Esophagus squamous epithelium (tissue), 4 donors: ENCODE measurements at regions not wholly inside any gene's neighbourhood (a gene's known extent, or its start where the extent isn't known, plus 50 kb on each side); places are given as distances from the start of the nearest gene placed in this dataset.

Source experiments
- POLR2A ChIP-seq, 4 donors: fragments of 450-650 bp; IDR thresholded peaks; one replicate each; pipeline ENCODE4 v1.6.1; 2017; ENCODE audit warnings: antibody characterized with exemption in 4 of 4, mild to moderate bottlenecking in 4 of 4, moderate library complexity in 3 of 4
- TF ChIP-seq, protein P1 (sequence below), 6 experiments: fragments of 450-650 bp in 4 of 6; fragments of 200-600 bp in 2 of 6; sonication (generic) in 2 of 6; IDR thresholded peaks; one replicate each; pipeline ENCODE4 v1.5.1; 2016 to 2019; ENCODE audit warnings: antibody characterized with exemption in 6 of 6, mild to moderate bottlenecking in 4 of 6, moderate library complexity in 4 of 6

- TF ChIP-seq, protein P1, sequence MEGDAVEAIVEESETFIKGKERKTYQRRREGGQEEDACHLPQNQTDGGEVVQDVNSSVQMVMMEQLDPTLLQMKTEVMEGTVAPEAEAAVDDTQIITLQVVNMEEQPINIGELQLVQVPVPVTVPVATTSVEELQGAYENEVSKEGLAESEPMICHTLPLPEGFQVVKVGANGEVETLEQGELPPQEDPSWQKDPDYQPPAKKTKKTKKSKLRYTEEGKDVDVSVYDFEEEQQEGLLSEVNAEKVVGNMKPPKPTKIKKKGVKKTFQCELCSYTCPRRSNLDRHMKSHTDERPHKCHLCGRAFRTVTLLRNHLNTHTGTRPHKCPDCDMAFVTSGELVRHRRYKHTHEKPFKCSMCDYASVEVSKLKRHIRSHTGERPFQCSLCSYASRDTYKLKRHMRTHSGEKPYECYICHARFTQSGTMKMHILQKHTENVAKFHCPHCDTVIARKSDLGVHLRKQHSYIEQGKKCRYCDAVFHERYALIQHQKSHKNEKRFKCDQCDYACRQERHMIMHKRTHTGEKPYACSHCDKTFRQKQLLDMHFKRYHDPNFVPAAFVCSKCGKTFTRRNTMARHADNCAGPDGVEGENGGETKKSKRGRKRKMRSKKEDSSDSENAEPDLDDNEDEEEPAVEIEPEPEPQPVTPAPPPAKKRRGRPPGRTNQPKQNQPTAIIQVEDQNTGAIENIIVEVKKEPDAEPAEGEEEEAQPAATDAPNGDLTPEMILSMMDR (IDR thresholded peaks at IDR 0.05), result no peak
- TF ChIP-seq POLR2A (IDR thresholded peaks at IDR 0.05), result no peak
These were observed 708.5 kb upstream of the SORCS1 start for GRCh38 chr10:107873007-107873406.
